ENCODE measurements at regions not wholly inside any gene's neighbourhood (a gene's known extent, or its start where the extent isn't known, plus 50 kb on each side); places are given as distances from the start of the nearest gene placed in this dataset.
A peak's percentile ranks its signal among the peaks of the same experiment; 100 is the strongest.
"Not testable (repeated sequence)": the region's sequence is repeated elsewhere in the genome, so short reads cannot be mapped to it uniquely, and the experiment has no call there.

- DNase-seq (ENCODE audit: low spot score), result peak; percentile 25
These were observed 54.1 kb upstream of the USP14 start for GRCh38 chr18:104264-104663.

- peak; percentile 33 for DNase-seq (ENCODE audit: low spot score)
These were observed 53.0 kb upstream of the USP14 start for GRCh38 chr18:105161-106053.

GRCh38 chr18:106054-106851 is 52.1 kb upstream of the USP14 start:
- peak; percentile 10 for DNase-seq (ENCODE audit: low spot score)

- DNase-seq (ENCODE audit: low spot score), result not testable (repeated sequence)
These were observed 51.4 kb upstream of the USP14 start for GRCh38 chr18:106868-107384.

- peak; percentile 52 for DNase-seq (ENCODE audit: low spot score)
These were observed 50.9 kb upstream of the USP14 start for GRCh38 chr18:107464-107863.

GRCh38 chr18:107947-108664 is 50.3 kb upstream of the USP14 start:
- DNase-seq (ENCODE audit: low spot score), result not testable (repeated sequence)

Data from kidney tubule cell (primary cell).